Activated T-cell treated with anti-CD3 and anti-CD28 coated beads, Interleukin-2, amount 50 U/mL, for 4 hours (primary cell): ENCODE measurements at regions not wholly inside any gene's neighbourhood (a gene's known extent, or its start where the extent isn't known, plus 50 kb on each side); places are given as distances from the start of the nearest gene placed in this dataset.

Experiments
- ATAC-seq, 2 donors: fragments of 200-7000 bp; cut with Tn5 transposase; one replicate each; pipeline ENCODE4 v1.10.0; 2021
- DNase-seq: peaks from one replicate; pipeline ENCODE4 v3.0.0-alpha.2; 2020
- H3K27me3 Mint-ChIP-seq: one replicate; pipeline ENCODE4 v1.8.0; 2021; ENCODE audit warnings: low read depth, mixed read lengths
- H3K36me3 Mint-ChIP-seq: one replicate; pipeline ENCODE4 v1.8.0; 2022; ENCODE audit warnings: mixed read lengths; ENCODE audit not compliant: insufficient read depth
- H3K4me1 Mint-ChIP-seq: one replicate; pipeline ENCODE4 v1.8.0; 2021; ENCODE audit warnings: low read depth, mixed read lengths
- H3K4me3 Mint-ChIP-seq: one replicate; pipeline ENCODE4 v1.8.0; 2021; ENCODE audit warnings: mild to moderate bottlenecking, moderate library complexity, mixed read lengths
- H3K9me3 Mint-ChIP-seq: one replicate; pipeline ENCODE4 v1.8.0; 2021; ENCODE audit warnings: mixed read lengths

DNA sequence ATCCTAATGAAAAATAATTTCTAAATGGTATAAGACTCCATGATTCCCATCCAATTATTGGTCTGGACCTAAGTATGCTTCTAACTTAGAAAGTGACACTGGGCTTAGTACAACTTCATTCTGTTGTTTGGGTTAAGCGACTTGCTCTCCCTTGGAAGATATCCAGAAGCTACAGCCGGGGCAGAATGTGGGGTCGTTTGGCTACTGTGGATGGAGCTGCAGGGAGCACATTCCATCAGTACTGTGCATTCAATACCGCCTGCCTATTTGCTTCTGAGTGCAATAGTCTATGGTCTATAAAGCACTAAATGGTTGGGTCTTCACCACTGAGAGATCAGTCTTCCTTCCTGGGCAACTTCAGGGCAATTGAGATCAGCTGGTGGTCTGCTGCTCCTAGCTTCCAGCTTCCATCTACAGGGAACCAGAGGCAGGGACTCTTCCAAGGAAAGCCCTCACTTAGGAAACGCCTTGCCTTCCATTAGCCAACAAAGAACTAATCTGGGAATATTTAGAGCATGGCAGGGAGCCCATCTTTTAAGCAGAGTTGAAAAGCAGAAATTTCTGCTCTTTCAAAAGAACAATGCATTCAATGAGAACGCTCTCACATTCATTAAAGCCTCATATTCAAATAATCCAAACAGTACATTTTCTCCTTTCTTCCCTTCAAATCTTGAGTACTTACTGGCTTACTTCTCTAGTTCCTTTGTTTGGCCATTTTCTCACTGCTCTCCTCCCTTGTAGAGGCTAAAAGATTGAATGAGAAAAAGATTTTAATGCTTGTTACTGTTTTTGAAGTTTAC lies 1049.9 kb upstream of the TENM3 start:
- DNase-seq: no peak
- Mint-ChIP-seq H3K9me3 (no peaks in the 10 kb centered on the region), H3K27me3 (no peaks in the 10 kb centered on the region), H3K36me3 (no peaks in the 10 kb centered on the region), H3K4me1 (no peaks in the 10 kb centered on the region), H3K4me3 (no peak overlapping the region)
- ATAC-seq: no peak

DNA sequence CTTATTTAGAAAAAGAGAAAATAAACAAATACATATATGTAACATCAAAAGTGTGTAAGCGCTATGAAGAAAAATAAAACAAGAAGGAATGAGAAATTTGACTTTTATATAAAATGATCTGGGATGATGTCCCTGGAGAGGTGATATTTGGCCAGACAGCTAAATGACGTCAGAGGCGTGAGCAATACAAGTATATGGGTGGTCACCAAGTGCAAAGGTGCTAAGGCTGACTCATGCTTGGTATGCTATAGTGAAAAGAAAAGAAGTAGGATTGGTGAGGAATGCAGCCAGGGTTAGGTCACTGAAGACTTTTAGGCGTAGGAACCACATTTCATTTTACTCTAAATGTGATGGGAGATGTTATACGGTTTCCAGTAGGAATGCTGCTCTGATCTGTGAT lies 1049.1 kb upstream of the TENM3 start:
- Mint-ChIP-seq H3K9me3 (no peaks in the 10 kb centered on the region), H3K4me3 (no peak overlapping the region), H3K36me3 (no peaks in the 10 kb centered on the region), H3K4me1 (no peaks in the 10 kb centered on the region), H3K27me3 (no peaks in the 10 kb centered on the region)
- ATAC-seq (no peak), DNase-seq (no peak)

DNA sequence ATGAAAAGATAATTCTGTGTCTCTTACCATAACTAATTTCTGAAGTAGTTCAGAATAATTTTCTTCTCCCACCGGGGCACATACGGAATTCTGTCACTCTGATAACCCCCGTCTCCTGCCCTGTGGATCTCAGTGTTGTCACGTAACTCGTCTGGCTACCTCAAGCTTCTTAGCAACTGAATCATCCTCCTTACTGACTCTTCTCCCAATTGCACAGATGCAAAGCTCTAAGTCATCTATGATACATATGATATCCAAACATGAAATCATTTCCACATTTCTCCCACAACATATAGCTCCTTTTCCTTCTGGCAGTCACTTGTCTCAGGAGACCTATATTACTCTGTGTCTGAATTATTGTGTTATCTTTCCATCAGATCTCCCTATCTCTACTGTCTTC lies 1043.1 kb upstream of the TENM3 start:
- H3K4me3 Mint-ChIP-seq: no peak overlapping the region
- DNase-seq (no peak), ATAC-seq (no peak)
- H3K27me3 Mint-ChIP-seq: no peaks in the 10 kb centered on the region
- no peaks in the 10 kb centered on the region for H3K36me3 Mint-ChIP-seq
- H3K4me1 Mint-ChIP-seq: no peaks in the 10 kb centered on the region
- H3K9me3 Mint-ChIP-seq: no peaks in the 10 kb centered on the region

DNA sequence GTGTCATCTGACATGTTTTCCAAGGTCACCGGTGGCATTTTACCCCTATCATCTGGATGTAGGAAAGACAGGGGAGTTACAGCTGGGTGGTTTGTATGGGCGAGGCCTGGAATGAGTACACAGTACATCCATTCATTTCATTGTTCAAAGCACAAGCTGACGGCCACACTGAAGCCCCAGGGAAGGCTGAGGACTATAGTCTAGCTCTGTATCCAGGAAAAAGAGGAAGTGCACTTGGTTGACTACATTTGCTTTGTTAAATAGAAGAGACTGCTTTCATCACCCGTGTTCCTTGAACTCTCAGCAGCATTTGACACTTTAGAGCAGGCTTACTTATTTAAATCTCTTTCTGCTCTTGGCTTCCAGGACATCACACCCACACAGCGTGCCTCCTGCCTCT lies 1041.0 kb upstream of the TENM3 start:
- H3K36me3 Mint-ChIP-seq: no peaks in the 10 kb centered on the region
- H3K4me3 Mint-ChIP-seq: no peak overlapping the region
- DNase-seq (no peak), ATAC-seq (no peak)
- H3K9me3 Mint-ChIP-seq: no peaks in the 10 kb centered on the region
- H3K4me1 Mint-ChIP-seq: no peaks in the 10 kb centered on the region
- no peaks in the 10 kb centered on the region for H3K27me3 Mint-ChIP-seq

DNA sequence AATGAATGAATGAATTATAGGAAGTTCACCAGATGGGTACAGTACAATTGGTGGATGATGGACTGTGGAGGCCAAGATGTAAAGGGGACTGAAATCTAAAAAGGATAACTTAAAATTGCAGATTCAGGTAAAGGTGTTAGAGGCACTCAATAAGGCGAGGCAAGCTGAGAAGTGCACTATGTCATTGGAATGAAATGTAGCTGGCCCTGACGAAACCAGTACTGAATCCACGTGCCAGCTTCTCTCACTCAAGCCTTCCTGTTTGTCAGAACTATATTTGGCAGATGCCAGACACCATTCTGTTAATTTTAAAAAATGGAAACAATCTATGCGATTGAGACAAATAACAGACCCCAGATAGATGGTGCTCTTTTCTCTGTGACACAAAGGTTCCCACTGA lies 1039.1 kb upstream of the TENM3 start:
- Mint-ChIP-seq H3K9me3 (no peaks in the 10 kb centered on the region), H3K4me1 (no peaks in the 10 kb centered on the region), H3K4me3 (no peak overlapping the region), H3K27me3 (no peaks in the 10 kb centered on the region), H3K36me3 (no peaks in the 10 kb centered on the region)
- no peak for ATAC-seq
- DNase-seq: no peak

DNA sequence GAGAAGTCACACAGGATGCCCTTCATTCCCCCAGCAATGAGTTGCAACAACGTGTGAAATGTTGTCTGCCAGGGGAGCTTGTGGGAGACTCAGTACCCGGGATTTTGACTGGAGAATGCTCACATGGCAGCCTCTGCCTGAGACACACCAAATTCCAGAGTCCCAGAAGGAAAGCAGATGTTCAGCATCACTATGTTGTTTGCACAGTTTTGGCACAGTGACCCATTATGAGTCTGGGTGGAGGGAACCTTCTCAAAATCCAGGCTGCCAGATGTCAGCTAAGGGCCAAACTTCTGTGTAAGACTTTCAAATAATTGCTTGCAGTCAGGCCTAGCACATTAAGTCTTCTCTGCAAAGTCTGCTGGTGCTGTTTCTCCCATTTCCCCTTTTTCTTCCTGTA lies 1029.7 kb upstream of the TENM3 start:
- no peak for DNase-seq
- Mint-ChIP-seq H3K36me3 (no peaks in the 10 kb centered on the region), H3K4me3 (no peak overlapping the region), H3K9me3 (no peaks in the 10 kb centered on the region), H3K4me1 (no peaks in the 10 kb centered on the region), H3K27me3 (no peaks in the 10 kb centered on the region)
- no peak for ATAC-seq

DNA sequence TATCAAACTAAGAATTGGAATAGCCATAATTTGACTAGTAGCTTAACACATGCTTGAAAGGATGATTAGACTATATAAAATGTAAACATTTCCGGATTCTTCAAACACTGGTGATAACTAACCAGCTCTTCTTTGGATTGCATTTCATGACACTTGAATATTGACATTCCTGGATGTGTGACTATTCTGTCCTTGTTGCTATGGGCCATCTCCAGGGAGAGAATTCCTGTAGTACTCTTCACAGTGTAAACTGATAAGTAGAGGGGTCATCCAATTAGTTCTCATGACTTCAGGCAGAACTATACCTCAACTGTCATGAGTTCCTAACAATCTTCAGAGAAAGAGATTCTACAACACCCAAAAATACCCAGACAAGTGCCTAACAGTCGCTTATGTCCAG lies 1026.7 kb upstream of the TENM3 start:
- Mint-ChIP-seq H3K4me3 (no peak overlapping the region), H3K4me1 (no peaks in the 10 kb centered on the region), H3K27me3 (no peaks in the 10 kb centered on the region), H3K9me3 (no peaks in the 10 kb centered on the region), H3K36me3 (no peaks in the 10 kb centered on the region)
- ATAC-seq (no peak), DNase-seq (no peak)

DNA sequence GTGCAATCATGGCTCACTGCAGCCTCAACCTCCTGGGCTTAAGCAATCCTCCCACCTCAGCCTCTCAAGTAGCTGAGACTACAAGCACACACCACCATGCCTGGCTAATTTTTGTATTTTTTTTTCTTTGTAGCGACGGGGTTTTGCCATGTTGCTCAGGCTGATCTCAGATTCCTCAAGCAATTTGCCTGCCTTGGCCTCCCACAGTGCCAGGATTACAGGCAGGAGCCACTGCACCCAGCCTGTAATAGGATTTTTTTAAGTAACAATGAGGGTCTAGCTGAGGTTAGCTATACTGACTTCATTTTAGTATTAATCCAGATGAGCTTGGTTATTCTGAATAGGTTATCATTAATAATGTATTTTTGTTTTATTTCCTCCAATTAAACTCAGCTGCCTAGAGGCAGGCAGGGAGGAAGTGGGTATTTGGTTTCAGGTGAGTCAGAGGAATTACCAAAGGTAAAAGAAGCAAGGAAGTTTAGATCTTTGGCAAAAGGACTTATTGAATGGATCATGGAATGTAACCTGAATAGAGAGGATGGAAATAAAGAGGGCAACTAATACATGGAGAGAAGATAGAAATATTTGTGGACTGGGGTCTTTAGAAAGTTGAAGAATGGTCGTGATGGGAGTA lies 1023.3 kb upstream of the TENM3 start:
- H3K9me3 Mint-ChIP-seq: no peaks in the 10 kb centered on the region
- H3K4me3 Mint-ChIP-seq: no peak overlapping the region
- DNase-seq (no peak), ATAC-seq (no peak)
- H3K36me3 Mint-ChIP-seq: no peaks in the 10 kb centered on the region
- H3K4me1 Mint-ChIP-seq: no peaks in the 10 kb centered on the region
- H3K27me3 Mint-ChIP-seq: no peaks in the 10 kb centered on the region

DNA sequence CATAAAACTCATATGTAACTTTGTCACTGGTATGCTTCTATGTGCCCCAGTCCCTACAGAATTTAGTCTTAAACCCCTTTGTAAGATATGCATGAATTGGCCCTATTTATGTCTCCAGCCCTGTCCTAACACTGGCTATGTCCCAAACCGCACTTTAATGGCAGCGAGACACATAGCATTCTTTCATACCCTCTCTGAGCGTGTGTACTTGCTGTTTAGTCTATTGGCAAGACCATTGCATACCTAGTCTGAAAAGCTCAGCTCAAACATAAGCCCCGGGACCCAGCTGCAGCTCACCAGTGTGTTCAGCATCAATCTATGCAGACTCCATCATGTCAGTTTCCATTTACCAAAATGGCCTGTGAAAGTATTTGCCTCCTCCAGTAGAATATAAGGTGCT lies 1018.4 kb upstream of the TENM3 start:
- H3K4me1 Mint-ChIP-seq: no peaks in the 10 kb centered on the region
- H3K9me3 Mint-ChIP-seq: no peaks in the 10 kb centered on the region
- no peaks in the 10 kb centered on the region for H3K27me3 Mint-ChIP-seq
- H3K4me3 Mint-ChIP-seq: no peak overlapping the region
- H3K36me3 Mint-ChIP-seq: no peaks in the 10 kb centered on the region
- no peak for DNase-seq
- ATAC-seq: no peak

DNA sequence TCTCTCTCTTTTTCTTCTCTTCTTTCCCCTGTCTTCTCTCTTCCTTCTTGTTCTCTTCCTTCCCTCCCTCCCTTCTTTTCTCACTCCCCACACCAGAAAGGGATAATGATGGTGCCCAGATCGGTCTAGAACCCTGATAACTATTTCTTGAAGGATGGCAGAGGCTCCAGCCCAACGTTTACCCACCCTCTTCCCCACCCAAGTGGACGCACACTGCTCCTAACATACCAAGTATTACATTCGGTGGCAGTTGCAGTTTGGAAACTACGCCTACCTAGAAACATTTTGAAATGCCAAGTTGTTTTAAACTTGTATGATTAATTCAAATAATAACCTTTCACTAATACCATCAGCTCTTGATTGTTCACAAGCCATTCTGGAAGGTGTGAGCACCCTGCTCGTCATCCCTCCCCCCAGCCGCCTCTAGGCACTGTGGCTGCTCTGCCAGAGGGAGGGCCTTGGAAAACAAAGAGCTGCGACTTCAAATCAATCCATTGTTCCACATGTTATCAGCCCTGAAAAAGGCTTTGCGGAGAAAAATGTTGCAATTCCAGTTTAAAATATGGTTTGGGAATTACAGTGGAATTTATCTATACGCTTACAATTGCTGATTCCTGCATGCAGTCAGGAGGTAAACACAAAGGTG lies 1017.5 kb upstream of the TENM3 start:
- Mint-ChIP-seq H3K27me3 (no peaks in the 10 kb centered on the region), H3K9me3 (no peaks in the 10 kb centered on the region)

DNA sequence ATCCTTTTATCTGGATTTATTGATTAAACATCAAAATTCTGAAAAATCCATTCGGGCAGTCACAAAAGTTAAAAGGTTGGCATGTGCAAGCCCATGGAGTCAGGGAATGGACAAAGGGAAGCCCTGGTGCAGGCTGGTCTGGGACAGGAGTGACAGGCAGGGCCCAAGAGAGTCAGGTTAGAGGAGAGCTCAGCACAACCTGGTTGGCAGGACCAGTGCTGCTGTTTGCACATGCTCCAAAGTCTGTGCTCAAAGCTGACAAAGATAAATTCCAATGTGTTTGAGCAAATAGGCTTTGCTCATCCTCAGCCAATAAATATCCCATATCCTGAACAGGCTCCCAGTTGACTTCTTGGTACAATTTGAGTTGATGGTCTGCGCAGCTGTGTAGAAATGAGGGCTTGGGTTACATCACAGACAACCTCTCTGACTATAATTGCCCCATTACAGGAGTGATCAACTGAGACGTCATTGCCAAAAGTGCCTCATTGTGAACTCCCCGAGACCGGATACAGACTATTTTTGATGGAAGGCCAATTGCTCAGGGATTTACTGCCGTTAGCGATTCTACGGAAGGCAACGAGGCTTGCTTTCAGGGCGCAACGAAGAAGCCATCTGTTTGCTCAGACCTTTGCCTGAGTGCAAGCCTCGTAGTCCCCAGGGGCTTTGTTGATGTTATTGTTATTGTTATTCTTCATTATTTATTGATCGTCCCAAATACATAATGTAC lies 1008.1 kb upstream of the TENM3 start:
- no peak for DNase-seq
- Mint-ChIP-seq H3K36me3 (no peaks in the 10 kb centered on the region), H3K27me3 (no peaks in the 10 kb centered on the region), H3K4me1 (no peaks in the 10 kb centered on the region), H3K4me3 (no peak overlapping the region), H3K9me3 (no peaks in the 10 kb centered on the region)
- ATAC-seq: no peak

More for the DNA sequence above, 1017.5 kb upstream of the TENM3 start:
- H3K4me3 Mint-ChIP-seq: no peak overlapping the region
- no peaks in the 10 kb centered on the region for H3K36me3 Mint-ChIP-seq
- ATAC-seq (no peak), DNase-seq (no peak)
- H3K4me1 Mint-ChIP-seq: no peaks in the 10 kb centered on the region

DNA sequence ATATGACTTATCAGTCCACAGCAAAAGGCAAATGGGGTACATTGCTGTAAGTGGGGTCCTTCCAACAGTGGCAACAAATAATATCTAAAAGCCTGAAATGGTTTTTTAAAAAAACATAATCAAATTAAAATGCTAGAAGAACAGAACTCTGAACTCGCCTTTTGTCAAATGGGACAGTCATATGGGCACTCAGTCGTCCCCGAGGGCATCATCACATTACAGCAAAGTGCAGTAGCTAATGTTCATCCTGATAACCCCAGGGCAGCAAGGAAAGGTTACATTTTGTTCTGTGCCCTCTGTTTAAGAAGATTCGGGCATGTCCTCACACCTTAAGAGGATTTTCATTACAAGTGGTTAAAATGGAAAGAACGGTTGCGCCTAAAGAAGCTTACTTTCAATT lies 997.9 kb upstream of the TENM3 start:
- ATAC-seq (no peak), DNase-seq (no peak)
- Mint-ChIP-seq H3K4me3 (no peak overlapping the region), H3K9me3 (peaks cover 1% of the 10 kb centered on the region), H3K36me3 (no peaks in the 10 kb centered on the region), H3K27me3 (no peaks in the 10 kb centered on the region), H3K4me1 (no peaks in the 10 kb centered on the region)

DNA sequence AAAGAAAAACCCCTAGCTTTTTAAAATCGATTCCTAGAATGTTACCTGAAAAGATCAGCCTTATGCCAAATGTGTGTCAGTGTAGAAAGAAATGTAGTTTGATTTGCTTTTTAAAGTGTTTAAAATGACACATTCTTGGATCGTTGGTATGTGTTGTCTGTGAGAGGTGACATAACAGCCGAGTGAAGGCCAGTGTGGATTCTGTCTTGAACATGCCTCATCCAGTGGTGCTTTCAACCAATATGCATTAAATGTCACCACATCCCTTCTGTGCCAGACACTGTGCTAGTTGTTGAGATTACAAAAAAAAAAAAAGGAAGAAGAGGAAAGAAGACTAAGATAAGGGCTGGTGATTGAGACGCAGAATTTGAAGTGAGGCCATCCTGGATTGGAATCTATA lies 994.2 kb upstream of the TENM3 start:
- Mint-ChIP-seq H3K9me3 (peaks cover 9% of the 10 kb centered on the region), H3K4me1 (no peaks in the 10 kb centered on the region), H3K36me3 (no peaks in the 10 kb centered on the region), H3K27me3 (no peaks in the 10 kb centered on the region), H3K4me3 (no peak overlapping the region)
- DNase-seq: no peak
- ATAC-seq: no peak

DNA sequence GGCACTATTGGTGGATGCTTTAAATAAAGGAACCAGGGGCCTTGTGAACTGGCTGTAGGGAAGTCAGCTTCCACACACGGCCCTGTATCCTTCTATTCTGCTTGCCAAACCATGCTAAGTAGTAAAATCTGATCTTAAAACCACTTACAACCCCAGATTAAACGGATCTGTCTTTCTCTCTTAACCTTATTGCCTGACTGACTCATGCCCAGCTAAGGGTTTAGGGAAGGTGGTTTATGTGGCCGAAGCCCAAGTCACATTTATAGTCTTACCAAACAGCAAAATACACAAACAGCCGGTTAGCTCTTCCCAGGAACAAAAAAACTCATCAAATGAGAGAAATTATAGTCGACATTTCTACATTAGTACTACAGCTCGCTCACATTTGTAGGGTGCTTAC lies 988.4 kb upstream of the TENM3 start:
- Mint-ChIP-seq H3K4me3 (no peak overlapping the region), H3K27me3 (no peaks in the 10 kb centered on the region), H3K9me3 (peaks cover 16% of the 10 kb centered on the region), H3K4me1 (no peaks in the 10 kb centered on the region), H3K36me3 (no peaks in the 10 kb centered on the region)
- ATAC-seq (no peak), DNase-seq (no peak)
